Upper lobe of left lung (tissue), 6 donors: ENCODE measurements at regions not wholly inside any gene's neighbourhood (a gene's known extent, or its start where the extent isn't known, plus 50 kb on each side); places are given as distances from the start of the nearest gene placed in this dataset.

Experiments
- ATAC-seq, 2 donors: fragments of 200-7000 bp; cut with Tn5 transposase; one replicate each; pipeline ENCODE4 v1.9.1; 2022; ENCODE audit warnings: mild to moderate bottlenecking in 2 of 2, moderate library complexity in 2 of 2; ENCODE audit not compliant: low FRiP score in 2 of 2
- DNase-seq, 2 donors: peaks; one replicate each; pipeline ENCODE4 v3.0.0-alpha.2; 2019 to 2020
- H3K27ac ChIP-seq, 4 donors: fragments of 200-600 bp; sonication (generic); one replicate each; pipeline ENCODE4 v1.5.1; 2016 to 2019
- H3K27me3 ChIP-seq, 4 donors: fragments of 200-600 bp; sonication (generic); one replicate each; pipeline ENCODE4 v1.5.1; 2017 to 2019
- H3K36me3 ChIP-seq, 4 donors: fragments of 200-600 bp; sonication (generic); one replicate each; pipeline ENCODE4 v1.5.1; 2016 to 2019
- H3K4me1 ChIP-seq, 4 donors: fragments of 200-600 bp; sonication (generic); one replicate each; pipeline ENCODE4 v1.5.1; 2018 to 2019
- H3K4me3 ChIP-seq, 4 donors: fragments of 200-600 bp; sonication (generic); one replicate each; pipeline ENCODE4 v1.5.1; 2017 to 2019; ENCODE audit warnings: mild to moderate bottlenecking in 2 of 4, moderate library complexity in 1 of 4
- H3K9me3 ChIP-seq, 4 donors: fragments of 200-600 bp; sonication (generic); one replicate each; pipeline ENCODE4 v1.5.1; 2018 to 2019
- CTCF ChIP-seq, 6 experiments: fragments of 450-650 bp in 4 of 6; fragments of 200-600 bp in 2 of 6; sonication (generic) in 2 of 6; IDR thresholded peaks; one replicate each; pipeline ENCODE4 v1.5.1; 2016 to 2019; ENCODE audit warnings: antibody characterized with exemption in 6 of 6
- EP300 ChIP-seq, 4 donors: sonication (generic); formaldehyde crosslinking; IDR thresholded peaks; one replicate each; pipeline ENCODE4 v1.5.1; 2017; ENCODE audit warnings: antibody characterized with exemption in 4 of 4, control low read depth in 2 of 4
- POLR2A ChIP-seq, 4 donors: fragments of 450-650 bp; IDR thresholded peaks; one replicate each; pipeline ENCODE4 v1.5.1; 2016 to 2017; ENCODE audit warnings: antibody characterized with exemption in 4 of 4, mild to moderate bottlenecking in 2 of 4
- POLR2AphosphoS5 ChIP-seq, 2 donors: sonication (generic); formaldehyde crosslinking; IDR thresholded peaks; one replicate each; pipeline ENCODE4 v1.5.1; 2017; ENCODE audit warnings: antibody characterized with exemption in 2 of 2
- WGBS, 2 donors: methylation state at CpG; one replicate each; pipeline ENCODE4 v1.1.5; 2017 to 2018; 5-methylcytosine and 5-hydroxymethylcytosine counted together
- donor health status: DM: no; HTN: no; CAD: no; lungs with moderate emphysema.
- donor health status: DM: no; HTN: yes; CAD: no; lungs with severe emphysema.

GRCh38 chr20:57082357-57082945 lies 184.0 kb downstream of the BMP7 start:
- DNase-seq: peak in 1 of 2 donors; percentile 66
- 57 to 78% methylated on average over 10 to 12 of the region's 13 CpGs for WGBS, 2 donors

GRCh38 chr20:57083072-57083471 lies 183.4 kb downstream of the BMP7 start:
- Histone ChIP-seq H3K27me3 (no peaks in the 10 kb centered on the region), H3K36me3 (no peaks in the 10 kb centered on the region), H3K27ac (no peak overlapping the region), H3K4me3 (no peak overlapping the region), H3K4me1 (no peaks in the 10 kb centered on the region), H3K9me3 (peaks cover 8 to 24% (median 14%) of the 10 kb centered on the region in 4 donors)
- DNase-seq (no peak), ATAC-seq (no peak)
- TF ChIP-seq EP300 (IDR thresholded peaks at IDR 0.05) (no peak), POLR2A (IDR thresholded peaks at IDR 0.05) (no peak), POLR2AphosphoS5 (IDR thresholded peaks at IDR 0.05) (no peak), CTCF (IDR thresholded peaks at IDR 0.05) (no peak)
- 89 to 90% methylated on average over 9 of the region's 9 CpGs for WGBS, 2 donors

More at GRCh38 chr20:57082357-57082945, 184.0 kb downstream of the BMP7 start:
- TF ChIP-seq EP300 (IDR thresholded peaks at IDR 0.05) (no peak), CTCF (IDR thresholded peaks at IDR 0.05) (no peak), POLR2A (IDR thresholded peaks at IDR 0.05) (no peak), POLR2AphosphoS5 (IDR thresholded peaks at IDR 0.05) (no peak)
- Histone ChIP-seq H3K4me3 (no peak overlapping the region), H3K36me3 (no peaks in the 10 kb centered on the region), H3K27ac (no peak overlapping the region), H3K4me1 (no peaks in the 10 kb centered on the region), H3K9me3 (peaks cover 8 to 30% (median 15%) of the 10 kb centered on the region in 4 donors), H3K27me3 (no peaks in the 10 kb centered on the region)
- ATAC-seq: no peak

GRCh38 chr20:57086066-57086465 lies 180.4 kb downstream of the BMP7 start:
- ATAC-seq (no peak), DNase-seq (no peak)
- Histone ChIP-seq H3K27ac (no peak overlapping the region), H3K27me3 (no peaks in the 10 kb centered on the region), H3K4me3 (no peak overlapping the region), H3K36me3 (no peaks in the 10 kb centered on the region), H3K9me3 (no peaks in the 10 kb centered on the region), H3K4me1 (no peaks in the 10 kb centered on the region)
- 60 to 85% methylated on average over 1 to 8 of the region's 8 CpGs for WGBS, 2 donors
- TF ChIP-seq CTCF (IDR thresholded peaks at IDR 0.05) (no peak), POLR2A (IDR thresholded peaks at IDR 0.05) (no peak), POLR2AphosphoS5 (IDR thresholded peaks at IDR 0.05) (no peak), EP300 (IDR thresholded peaks at IDR 0.05) (no peak)

GRCh38 chr20:57087102-57087501 lies 179.3 kb downstream of the BMP7 start:
- H3K9me3 ChIP-seq: no peaks in the 10 kb centered on the region
- 51 to 62% methylated on average over 11 to 13 of the region's 16 CpGs for WGBS, 2 donors
- H3K4me3 ChIP-seq: no peak overlapping the region
- ATAC-seq (no peak), DNase-seq (peak in 1 of 2 donors; percentile 48)
- no peak for TF ChIP-seq POLR2A (IDR thresholded peaks at IDR 0.05)
- no peak for TF ChIP-seq CTCF (IDR thresholded peaks at IDR 0.05)
- H3K27me3 ChIP-seq: no peaks in the 10 kb centered on the region
- H3K36me3 ChIP-seq: no peaks in the 10 kb centered on the region
- peaks cover 0 to 3% (median 0%) of the 10 kb centered on the region in 4 donors for H3K4me1 ChIP-seq
- no peak overlapping the region for H3K27ac ChIP-seq

- no peak for TF ChIP-seq POLR2AphosphoS5 (IDR thresholded peaks at IDR 0.05)
- no peak for TF ChIP-seq CTCF (IDR thresholded peaks at IDR 0.05)
- no peak for TF ChIP-seq POLR2A (IDR thresholded peaks at IDR 0.05)
- TF ChIP-seq EP300 (IDR thresholded peaks at IDR 0.05): no peak
- WGBS, 2 donors: 80 to 84% methylated on average over 7 of the region's 7 CpGs
- H3K4me1 ChIP-seq: peaks cover 0 to 8% (median 0%) of the 10 kb centered on the region in 4 donors
- H3K27me3 ChIP-seq: no peaks in the 10 kb centered on the region
- H3K9me3 ChIP-seq: no peaks in the 10 kb centered on the region
- DNase-seq: no peak
- H3K4me3 ChIP-seq: no peak overlapping the region
- ATAC-seq: no peak
- H3K27ac ChIP-seq: no peak overlapping the region
- no peaks in the 10 kb centered on the region for H3K36me3 ChIP-seq
These were observed 178.7 kb downstream of the BMP7 start for GRCh38 chr20:57087705-57088104.
